Muscle of arm (tissue), 1 donor: ENCODE measurements at regions not wholly inside any gene's neighbourhood (a gene's known extent, or its start where the extent isn't known, plus 50 kb on each side); places are given as distances from the start of the nearest gene placed in this dataset.
"Not testable (repeated sequence)": the region's sequence is repeated elsewhere in the genome, so short reads cannot be mapped to it uniquely, and the experiment has no call there.

Experiments used
- DNase-seq: peaks from one replicate; pipeline ENCODE4 v3.0.0-alpha.2; 2013

GRCh38 chr4:126344472-126344871 is 1029.7 kb downstream of the FAT4 start:
- no peak for DNase-seq

- no peak for DNase-seq
Measured at GRCh38 chr4:126346654-126347053, 1031.9 kb downstream of the FAT4 start.

- DNase-seq: no peak
Measured at GRCh38 chr4:126354784-126355183, 1040.0 kb downstream of the FAT4 start.

- DNase-seq: no peak
Measured at GRCh38 chr4:126358041-126358440, 1043.3 kb downstream of the FAT4 start.

GRCh38 chr4:126361287-126361686 is 1046.5 kb downstream of the FAT4 start:
- DNase-seq: no peak

- peak; percentile 71 for DNase-seq
Measured at GRCh38 chr4:126364311-126364911, 1049.7 kb downstream of the FAT4 start.

- no peak for DNase-seq
Measured at GRCh38 chr4:126369076-126369475, 1054.3 kb downstream of the FAT4 start.

- DNase-seq: no peak
Measured at GRCh38 chr4:126372634-126373033, 1057.9 kb downstream of the FAT4 start.

- no peak for DNase-seq
Measured at GRCh38 chr4:126375462-126376054, 1060.8 kb downstream of the FAT4 start.

GRCh38 chr4:126385954-126386353 is 1071.2 kb downstream of the FAT4 start:
- DNase-seq: no peak

GRCh38 chr4:126386512-126386911 is 1071.8 kb downstream of the FAT4 start:
- DNase-seq: no peak

GRCh38 chr4:126395664-126396063 is 1080.9 kb downstream of the FAT4 start:
- no peak for DNase-seq

- DNase-seq: no peak
Measured at GRCh38 chr4:126396121-126396520, 1081.4 kb downstream of the FAT4 start.

- DNase-seq: no peak
Measured at GRCh38 chr4:126396703-126397102, 1081.9 kb downstream of the FAT4 start.

- DNase-seq: no peak
Measured at GRCh38 chr4:126404549-126404948, 1089.8 kb downstream of the FAT4 start.

GRCh38 chr4:126405369-126405982 is 1090.7 kb downstream of the FAT4 start:
- no peak for DNase-seq

GRCh38 chr4:126409746-126410145 is 1095.0 kb downstream of the FAT4 start:
- DNase-seq: no peak

GRCh38 chr4:126411047-126411446 is 1096.3 kb downstream of the FAT4 start:
- no peak for DNase-seq

- not testable (repeated sequence) for DNase-seq
Measured at GRCh38 chr4:126412310-126412709, 1097.6 kb downstream of the FAT4 start.

GRCh38 chr4:126414741-126415140 is 1100.0 kb downstream of the FAT4 start:
- no peak for DNase-seq

GRCh38 chr4:126419266-126419665 is 1104.5 kb downstream of the FAT4 start:
- DNase-seq: no peak

- no peak for DNase-seq
Measured at GRCh38 chr4:126427853-126428252, 1113.1 kb downstream of the FAT4 start.

GRCh38 chr4:126431049-126431448 is 1116.3 kb downstream of the FAT4 start:
- DNase-seq: no peak

GRCh38 chr4:126435491-126435890 is 1120.7 kb downstream of the FAT4 start:
- DNase-seq: no peak
